GM06990 (cell line): ENCODE measurements at regions not wholly inside any gene's neighbourhood (a gene's known extent, or its start where the extent isn't known, plus 50 kb on each side); places are given as distances from the start of the nearest gene placed in this dataset.

Experiments
- DNase-seq: peaks from one replicate; pipeline ENCODE4 v3.0.0-alpha.2; 2011; ENCODE audit not compliant: insufficient read length; ENCODE audit errors: extremely low read depth
- H3K27me3 ChIP-seq: replicated peaks from 2 replicates; pipeline ENCODE4 v1.6.0; 2011; ENCODE audit warnings: low read length; ENCODE audit not compliant: control insufficient read depth, insufficient read depth
- H3K36me3 ChIP-seq: 2 replicates; pipeline ENCODE4 v1.5.1; 2011; ENCODE audit warnings: low read length; ENCODE audit not compliant: control insufficient read depth, insufficient read depth
- H3K4me3 ChIP-seq: replicated peaks from 2 replicates; pipeline ENCODE4 v1.5.1; 2011; ENCODE audit warnings: low read depth, mild to moderate bottlenecking, control low read depth, low read length
- TF ChIP-seq, protein P1 (sequence below): IDR thresholded peaks from 2 replicates; pipeline ENCODE4 v1.5.1; 2011; ENCODE audit warnings: low read length, control low read depth, mild to moderate bottlenecking, inconsistent platforms; ENCODE audit not compliant: insufficient read depth, poor library complexity, severe bottlenecking

DNA sequence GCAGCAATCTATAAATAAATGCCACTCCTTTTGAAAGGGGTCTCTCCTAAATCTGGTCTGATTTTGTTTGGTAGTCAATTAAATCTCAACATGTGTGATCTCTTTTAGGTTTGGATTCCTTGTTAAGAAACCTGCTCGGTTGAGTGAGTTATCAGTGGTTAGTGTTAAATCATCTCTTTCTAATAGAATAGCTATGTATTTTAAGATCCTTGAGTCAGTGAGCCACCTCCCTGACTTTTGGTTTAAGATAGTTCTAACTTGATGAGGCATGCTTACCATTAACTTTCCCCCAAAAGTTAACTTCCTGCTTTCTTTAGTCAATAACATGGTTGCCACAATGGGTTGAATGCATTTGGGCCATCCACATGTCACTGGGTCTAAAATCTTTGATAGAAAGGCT, 93.1 kb upstream of the OLFM3 start:
- no peak overlapping the region for H3K4me3 ChIP-seq

DNA sequence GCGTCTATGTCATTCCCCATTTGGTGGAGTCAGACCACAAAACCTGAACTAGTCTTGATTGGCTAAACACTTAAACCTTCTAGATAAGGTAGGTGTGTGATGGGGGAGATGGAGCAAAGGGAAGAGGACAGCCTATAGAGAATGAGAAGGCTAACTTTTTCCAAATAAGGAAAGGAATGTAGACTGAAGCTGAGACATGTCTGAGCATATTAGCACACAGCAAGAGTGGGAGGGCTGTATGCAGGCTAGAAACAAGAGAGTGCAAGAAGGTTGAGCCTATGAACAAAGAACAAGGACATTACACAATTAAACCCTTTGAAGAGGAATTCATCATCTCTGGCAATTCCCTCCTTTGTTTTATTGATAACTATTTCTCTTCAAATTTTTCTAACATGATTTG, 89.2 kb upstream of the OLFM3 start:
- no peaks in the 10 kb centered on the region for H3K36me3 ChIP-seq
- no peaks in the 10 kb centered on the region for H3K27me3 ChIP-seq
- no peak overlapping the region for H3K4me3 ChIP-seq
- TF ChIP-seq, protein P1, sequence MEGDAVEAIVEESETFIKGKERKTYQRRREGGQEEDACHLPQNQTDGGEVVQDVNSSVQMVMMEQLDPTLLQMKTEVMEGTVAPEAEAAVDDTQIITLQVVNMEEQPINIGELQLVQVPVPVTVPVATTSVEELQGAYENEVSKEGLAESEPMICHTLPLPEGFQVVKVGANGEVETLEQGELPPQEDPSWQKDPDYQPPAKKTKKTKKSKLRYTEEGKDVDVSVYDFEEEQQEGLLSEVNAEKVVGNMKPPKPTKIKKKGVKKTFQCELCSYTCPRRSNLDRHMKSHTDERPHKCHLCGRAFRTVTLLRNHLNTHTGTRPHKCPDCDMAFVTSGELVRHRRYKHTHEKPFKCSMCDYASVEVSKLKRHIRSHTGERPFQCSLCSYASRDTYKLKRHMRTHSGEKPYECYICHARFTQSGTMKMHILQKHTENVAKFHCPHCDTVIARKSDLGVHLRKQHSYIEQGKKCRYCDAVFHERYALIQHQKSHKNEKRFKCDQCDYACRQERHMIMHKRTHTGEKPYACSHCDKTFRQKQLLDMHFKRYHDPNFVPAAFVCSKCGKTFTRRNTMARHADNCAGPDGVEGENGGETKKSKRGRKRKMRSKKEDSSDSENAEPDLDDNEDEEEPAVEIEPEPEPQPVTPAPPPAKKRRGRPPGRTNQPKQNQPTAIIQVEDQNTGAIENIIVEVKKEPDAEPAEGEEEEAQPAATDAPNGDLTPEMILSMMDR, result no peak
- DNase-seq, result no peak

More for the DNA sequence above, 93.1 kb upstream of the OLFM3 start:
- Histone ChIP-seq H3K36me3 (no peaks in the 10 kb centered on the region), H3K27me3 (no peaks in the 10 kb centered on the region)
- TF ChIP-seq, protein P1, result no peak
- no peak for DNase-seq

DNA sequence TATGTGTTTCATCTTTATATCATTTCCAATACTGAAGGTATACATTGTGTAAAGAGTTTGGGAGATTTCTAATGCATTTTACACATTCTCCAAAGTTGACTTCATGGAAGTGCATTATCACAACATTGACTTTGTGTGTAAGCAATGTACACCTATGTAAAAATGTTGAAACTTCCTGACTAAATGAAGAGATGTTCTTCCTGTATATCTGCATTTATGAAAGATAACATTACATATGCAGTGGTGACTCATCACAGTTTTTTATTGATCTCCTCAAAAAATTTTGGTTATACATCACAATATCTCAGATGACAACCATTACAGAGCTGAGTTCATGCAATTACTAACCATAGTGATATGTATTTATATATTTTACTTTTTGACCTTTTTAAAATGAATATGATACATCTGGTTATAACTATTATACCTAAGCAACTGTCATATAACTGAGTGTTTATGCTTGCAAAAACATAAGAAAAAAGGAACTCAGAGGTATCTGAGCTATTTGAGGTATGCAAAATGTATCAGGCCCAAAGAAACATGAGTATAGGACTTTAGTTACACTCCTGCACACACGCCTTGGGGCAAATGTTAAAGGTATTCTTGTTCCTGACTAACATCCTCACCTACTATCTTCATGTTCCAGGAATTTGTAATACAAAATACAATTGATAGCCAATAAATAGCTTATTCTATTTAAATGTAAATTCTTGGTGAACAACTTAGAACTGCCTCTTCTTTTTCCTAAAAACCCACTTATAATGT, 88.2 kb upstream of the OLFM3 start:
- TF ChIP-seq, protein P1, result no peak
- Histone ChIP-seq H3K36me3 (no peaks in the 10 kb centered on the region), H3K27me3 (no peaks in the 10 kb centered on the region), H3K4me3 (no peak overlapping the region)
- no peak for DNase-seq

DNA sequence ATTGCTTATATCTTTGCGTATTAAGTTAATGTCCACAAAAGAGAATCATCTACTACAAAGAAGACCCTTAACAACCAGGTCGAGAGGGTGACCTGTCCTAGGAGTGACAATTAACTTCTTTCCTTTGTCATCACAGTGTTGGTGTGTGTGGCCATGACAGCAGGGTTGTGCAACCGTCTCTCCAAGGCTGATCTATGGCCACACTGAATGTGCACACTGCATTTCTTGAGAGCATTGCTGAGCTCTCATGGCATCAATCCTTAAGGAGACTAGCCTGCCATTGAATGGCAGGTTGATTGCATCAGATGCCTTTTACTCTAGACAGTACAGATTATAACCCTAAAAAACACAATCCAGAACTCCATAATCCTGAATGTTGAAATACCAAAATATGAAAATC, 86.5 kb upstream of the OLFM3 start:
- DNase-seq, result no peak
- TF ChIP-seq, protein P1, result no peak
- Histone ChIP-seq H3K36me3 (no peaks in the 10 kb centered on the region), H3K4me3 (no peak overlapping the region), H3K27me3 (no peaks in the 10 kb centered on the region)

DNA sequence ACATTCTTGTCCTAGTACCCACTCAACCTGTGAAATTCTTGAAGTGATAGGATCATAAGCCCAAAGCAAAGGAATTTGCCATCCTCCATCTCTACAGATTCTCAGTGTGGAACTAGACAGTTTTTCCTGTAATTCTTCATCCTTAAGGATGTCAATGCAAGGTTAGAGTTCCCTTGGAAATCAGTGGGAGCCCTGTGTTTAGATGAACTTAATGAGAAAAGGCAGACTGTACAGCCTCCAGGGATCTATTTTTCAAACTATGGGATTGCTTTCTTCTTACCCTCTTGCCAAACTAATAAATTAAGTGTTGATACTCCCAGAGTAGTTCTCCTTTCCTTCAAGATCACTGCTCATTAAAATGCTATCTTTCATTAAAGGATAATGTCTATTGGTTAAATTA, 78.1 kb upstream of the OLFM3 start:
- Histone ChIP-seq H3K27me3 (no peaks in the 10 kb centered on the region), H3K36me3 (no peaks in the 10 kb centered on the region), H3K4me3 (no peak overlapping the region)
- DNase-seq, result no peak
- TF ChIP-seq, protein P1, result no peak
